ENCODE measurements at regions not wholly inside any gene's neighbourhood (a gene's known extent, or its start where the extent isn't known, plus 50 kb on each side); places are given as distances from the start of the nearest gene placed in this dataset.

GRCh38 chr7:17463511-17464085 is 165.1 kb downstream of the AHR start:
- ChIA-PET RAD21 (ENCODE audit: low non-redundant PET in 1 of 2, low total read pairs in 2 of 2, uncharacterized antibody in 2 of 2, unreplicated experiment in 2 of 2) (no interaction called here), CTCF (no interaction called here), POLR2A (no interaction called here)
- no peak overlapping the region for H3K27ac ChIP-seq (ENCODE audit: low read depth, low read length)
- H3K4me3 ChIP-seq (replicated peaks in 1 of 2; ENCODE audit: low read depth in 1 of 2, low read length in 2 of 2): no peak overlapping the region
- H3K9me3 ChIP-seq (ENCODE audit: control insufficient read depth in 1 of 2, insufficient read depth in 1 of 2, low read depth in 1 of 2, low read length in 2 of 2): no peaks in the 10 kb centered on the region
- no peak for TF ChIP-seq SP1 (IDR thresholded peaks at IDR 0.05; ENCODE audit: low read depth)
- no peak for TF ChIP-seq SIN3A (IDR thresholded peaks at IDR 0.05; ENCODE audit: low read depth)
- TF ChIP-seq CTCF (IDR thresholded peaks at IDR 0.05 in 2 of 3, conservative IDR thresholded peaks at IDR 0.05 in 1 of 3; ENCODE audit: borderline replicate concordance in 1 of 3, insufficient read depth in 1 of 3, low read depth in 2 of 3, low read length in 2 of 3): no peak
- TF ChIP-seq POLR2AphosphoS5 (IDR thresholded peaks at IDR 0.05; ENCODE audit: low read depth, low read length): no peak
- TF ChIP-seq MAX (IDR thresholded peaks at IDR 0.05): no peak
- no peak for TF ChIP-seq CEBPB (IDR thresholded peaks at IDR 0.05; ENCODE audit: low read depth)
- no peak for TF ChIP-seq YY1 (IDR thresholded peaks at IDR 0.05; ENCODE audit: extremely low read depth, insufficient replicate concordance, low read depth, low read length)
- no peak for TF ChIP-seq CBX3 (IDR thresholded peaks at IDR 0.05; ENCODE audit: low read depth)
- no peak for TF ChIP-seq RAD21 (IDR thresholded peaks at IDR 0.05; ENCODE audit: low read depth)
- TF ChIP-seq ATF3 (IDR thresholded peaks at IDR 0.05): no peak
- TF ChIP-seq POLR2A (IDR thresholded peaks at IDR 0.05; ENCODE audit: borderline replicate concordance, extremely low read depth, insufficient read depth, insufficient read length): no peak
- H4K20me1 ChIP-seq (ENCODE audit: insufficient read depth): no peaks in the 10 kb centered on the region
- no peaks in the 10 kb centered on the region for H3K36me3 ChIP-seq (ENCODE audit: control insufficient read depth in 1 of 2, insufficient read depth in 2 of 2, low read length in 2 of 2)
- H2AFZ ChIP-seq (ENCODE audit: low read depth, low read length, poor library complexity, severe bottlenecking): no peak overlapping the region
- no peak for DNase-seq (ENCODE audit: low read depth, low spot score)
- no peaks in the 10 kb centered on the region for H3K27me3 ChIP-seq (ENCODE audit: insufficient read depth, low read length)
- no peak overlapping the region for H3K4me2 ChIP-seq (ENCODE audit: low read length)
- H3K9ac ChIP-seq (ENCODE audit: low read length): no peak overlapping the region
- ATAC-seq: no peak
- BruUV-seq (replicated peaks): no TSS peak
- no peaks in the 10 kb centered on the region for H3K9me2 ChIP-seq (ENCODE audit: insufficient read depth)
- peaks cover 2 to 5% of the 10 kb centered on the region in 2 experiments; a peak in 2 of 4 replicates for H3K4me1 ChIP-seq (ENCODE audit: control insufficient read depth in 1 of 2, insufficient read depth in 2 of 2, low read length in 2 of 2)
- intact Hi-C loops (cut with micrococcal nuclease): no loop called here
- no peaks in the 10 kb centered on the region for H3K79me2 ChIP-seq (ENCODE audit: insufficient read depth, low read length)
